IMR-90 (cell line): ENCODE measurements at regions not wholly inside any gene's neighbourhood (a gene's known extent, or its start where the extent isn't known, plus 50 kb on each side); places are given as distances from the start of the nearest gene placed in this dataset.

Experiments
- ATAC-seq: fragments of 200-7000 bp; cut with Tn5 transposase; 2 replicates; pipeline ENCODE4 v1.9.1; 2020; ENCODE audit warnings: low read depth, mild to moderate bottlenecking, moderate library complexity
- BruUV-seq: library from RNA; stranded (reverse); fragments of 400-500 nt; replicated peaks from 2 replicates; lab custom pipeline; 2021; lab: Mats Ljungman, UMichigan
- CTCF ChIA-PET: fragments of 300-600 bp; formaldehyde crosslinking; extraction: SDS; loops from one replicate; lab custom pipeline; 2021; ENCODE audit warnings: antibody characterized with exemption; lab: Yijun Ruan, JAX
- POLR2A ChIA-PET: fragments of 300-600 bp; sonication (Branson Sonifier 250); formaldehyde crosslinking; loops from one replicate; lab custom pipeline; 2022; ENCODE audit warnings: antibody characterized with exemption; ENCODE audit not compliant: unreplicated experiment; lab: Charles Lee
- DNase-seq: peaks from one replicate; pipeline ENCODE4 v3.0.0; 2013
- H2AFZ ChIP-seq: replicated peaks from 2 replicates; pipeline ENCODE3; 2013; ENCODE audit warnings: low read length, mild to moderate bottlenecking; ENCODE audit not compliant: poor library complexity
- H2AK5ac ChIP-seq: 2 replicates; pipeline ENCODE4 v1.6.1; 2013; ENCODE audit warnings: low read depth, low read length, inconsistent platforms
- H2AK9ac ChIP-seq: replicated peaks from 2 replicates; pipeline ENCODE3; 2013; ENCODE audit warnings: mild to moderate bottlenecking, low read depth, low read length, moderate library complexity; ENCODE audit not compliant: poor library complexity
- H2BK120ac ChIP-seq: 2 replicates; pipeline ENCODE4 v1.6.1; 2013; ENCODE audit warnings: low read depth, low read length, inconsistent platforms
- H2BK15ac ChIP-seq: 3 replicates; pipeline ENCODE4 v1.6.1; 2013; ENCODE audit warnings: low read depth, low read length, inconsistent platforms
- H2BK20ac ChIP-seq: 2 replicates; pipeline ENCODE4 v1.6.1; 2013; ENCODE audit warnings: low read depth, mild to moderate bottlenecking, inconsistent platforms, low read length, moderate library complexity
- H2BK5ac ChIP-seq: 2 replicates; pipeline ENCODE4 v1.6.1; 2013; ENCODE audit warnings: mild to moderate bottlenecking, low read depth, low read length, inconsistent platforms; ENCODE audit not compliant: poor library complexity, severe bottlenecking
- H3K14ac ChIP-seq: replicated peaks from 2 replicates; pipeline ENCODE4 v1.6.1; 2013; ENCODE audit warnings: low read depth, low read length, inconsistent platforms
- H3K18ac ChIP-seq: 2 replicates; pipeline ENCODE4 v1.6.1; 2013; ENCODE audit warnings: low read depth, low read length, control low read depth
- H3K23ac ChIP-seq: 2 replicates; pipeline ENCODE4 v1.6.1; 2013; ENCODE audit warnings: low read depth, low read length, inconsistent platforms
- H3K27ac ChIP-seq: 2 replicates; pipeline ENCODE4 v1.5.1; 2013; ENCODE audit warnings: mild to moderate bottlenecking, control low read depth, low read length; ENCODE audit not compliant: insufficient read depth
- H3K27me3 ChIP-seq: 2 replicates; pipeline ENCODE4 v1.6.1; 2013; ENCODE audit warnings: low read length; ENCODE audit not compliant: control insufficient read depth, insufficient read depth
- H3K36me3 ChIP-seq: 2 replicates; pipeline ENCODE4 v1.6.1; 2013; ENCODE audit warnings: low read length, mixed read lengths; ENCODE audit not compliant: control insufficient read depth, insufficient read depth
- H3K4ac ChIP-seq: 2 replicates; pipeline ENCODE4 v1.6.1; 2013; ENCODE audit warnings: low read depth, low read length, inconsistent platforms
- H3K4me1 ChIP-seq: 2 replicates; pipeline ENCODE4 v1.6.1; 2013; ENCODE audit warnings: low read length, mixed read lengths; ENCODE audit not compliant: control insufficient read depth, insufficient read depth
- H3K4me2 ChIP-seq: 2 replicates; pipeline ENCODE4 v1.6.1; 2013; ENCODE audit warnings: low read depth, mild to moderate bottlenecking, control low read depth, low read length, moderate library complexity
- H3K4me3 ChIP-seq: 2 replicates; pipeline ENCODE4 v1.5.1; 2013; ENCODE audit warnings: low read depth, mild to moderate bottlenecking, control low read depth, low read length, moderate library complexity; ENCODE audit not compliant: insufficient read depth
- H3K56ac ChIP-seq: 2 replicates; pipeline ENCODE4 v1.6.1; 2013; ENCODE audit warnings: low read length, inconsistent platforms; ENCODE audit not compliant: insufficient read depth; ENCODE audit errors: extremely low read depth
- H3K79me1 ChIP-seq, 2 experiments: 2 replicates each; pipeline ENCODE4 v1.6.1; 2013; ENCODE audit warnings: low read length in 2 of 2, inconsistent platforms in 1 of 2, low read depth in 1 of 2
- H3K9ac ChIP-seq: 2 replicates; pipeline ENCODE4 v1.6.1; 2013; ENCODE audit warnings: low read depth, low read length, control low read depth
- H3K9me1 ChIP-seq: 2 replicates; pipeline ENCODE4 v1.6.1; 2013; ENCODE audit warnings: low read length, inconsistent platforms; ENCODE audit not compliant: insufficient read depth
- H3K9me3 ChIP-seq: 2 replicates; pipeline ENCODE4 v1.6.1; 2013; ENCODE audit warnings: low read length; ENCODE audit not compliant: control insufficient read depth, insufficient read depth
- H4K20me1 ChIP-seq: 2 replicates; pipeline ENCODE4 v1.6.1; 2013; ENCODE audit warnings: low read length, inconsistent platforms; ENCODE audit not compliant: insufficient read depth
- H4K5ac ChIP-seq: 2 replicates; pipeline ENCODE4 v1.6.1; 2013; ENCODE audit warnings: mild to moderate bottlenecking, low read depth, low read length, control low read depth
- H4K8ac ChIP-seq, 2 experiments: 2 replicates each; pipeline ENCODE4 v1.6.1; 2013; ENCODE audit warnings: low read depth in 2 of 2, low read length in 2 of 2, control low read depth in 1 of 2, inconsistent platforms in 1 of 2
- H4K91ac ChIP-seq: 2 replicates; pipeline ENCODE4 v1.6.1; 2013; ENCODE audit warnings: low read depth, low read length, inconsistent platforms; ENCODE audit not compliant: insufficient read depth
- BHLHE40 ChIP-seq: fragments of 150-350 bp; IDR thresholded peaks from 2 replicates; pipeline ENCODE4 v1.6.1; 2016; ENCODE audit warnings: mild to moderate bottlenecking, low read depth, low read length
- CEBPB ChIP-seq: IDR thresholded peaks from 2 replicates; pipeline ENCODE4 v1.6.1; 2012; ENCODE audit warnings: low read depth, low read length, improper control_type of control experiment
- CHD1 ChIP-seq: IDR thresholded peaks from 2 replicates; pipeline ENCODE4 v1.6.1; 2012; ENCODE audit warnings: low read depth, low read length, improper control_type of control experiment
- FOS ChIP-seq: fragments of 150-350 bp; IDR thresholded peaks from 2 replicates; pipeline ENCODE4 v1.6.1; 2016; ENCODE audit warnings: low read depth, low read length
- MAFK ChIP-seq: IDR thresholded peaks from 2 replicates; pipeline ENCODE4 v1.6.1; 2012; ENCODE audit warnings: low read depth, low read length, improper control_type of control experiment
- MAZ ChIP-seq: IDR thresholded peaks from 2 replicates; pipeline ENCODE4 v1.6.1; 2012; ENCODE audit warnings: low read depth, mild to moderate bottlenecking, low read length, improper control_type of control experiment, moderate library complexity, borderline replicate concordance
- MXI1 ChIP-seq: IDR thresholded peaks from 2 replicates; pipeline ENCODE4 v1.6.1; 2012; ENCODE audit warnings: low read depth, mild to moderate bottlenecking, low read length, moderate library complexity, borderline replicate concordance
- NFE2L2 ChIP-seq: fragments of 150-350 bp; IDR thresholded peaks from 2 replicates; pipeline ENCODE4 v1.6.1; 2016; ENCODE audit warnings: low read depth, mild to moderate bottlenecking, low read length
- POLR2A ChIP-seq: IDR thresholded peaks from 2 replicates; pipeline ENCODE4 v1.6.1; 2012; ENCODE audit warnings: mild to moderate bottlenecking, low read depth, low read length
- RAD21 ChIP-seq: IDR thresholded peaks from 2 replicates; pipeline ENCODE4 v1.6.1; 2012; ENCODE audit warnings: low read length, improper control_type of control experiment
- RCOR1 ChIP-seq: IDR thresholded peaks from 2 replicates; pipeline ENCODE4 v1.6.1; 2012; ENCODE audit warnings: mild to moderate bottlenecking, low read length, improper control_type of control experiment; ENCODE audit not compliant: insufficient replicate concordance
- RFX5 ChIP-seq: IDR thresholded peaks from 2 replicates; pipeline ENCODE4 v1.8.0; 2012; ENCODE audit warnings: low read depth, mild to moderate bottlenecking, low read length, moderate library complexity
- SMC3 ChIP-seq: fragments of 150-350 bp; IDR thresholded peaks from 2 replicates; pipeline ENCODE4 v1.6.1; 2016; ENCODE audit warnings: low read depth, mild to moderate bottlenecking, antibody characterized with exemption, low read length, moderate library complexity
- WGBS, 2 experiments: methylation state at CpG; one replicate each; pipeline versions ENCODE4 v1.1.5 to v1.1.7; 2013; ENCODE audit warnings: missing lambda C conversion rate in 2 of 2; ENCODE audit not compliant: insufficient read length in 1 of 2; ENCODE audit errors: extremely low coverage in 2 of 2; 5-methylcytosine and 5-hydroxymethylcytosine counted together
- dilution Hi-C: fragments of 300-500 bp; cut with HindIII; formaldehyde crosslinking; loops from one replicate; pipeline ENCODE4 v1.14.3; 2018; ENCODE audit warnings: low sequenced_read_pairs; ENCODE audit not compliant: unreplicated experiment
- in situ Hi-C: fragments of 300-500 bp; cut with MboI; formaldehyde crosslinking; loops from 3 replicates; pipeline ENCODE4 v1.14.3; 2019; ENCODE audit warnings: low sequenced_read_pairs, inconsistent platforms, mixed read lengths
- intact Hi-C: fragments of 100-400 bp; cut with micrococcal nuclease; formaldehyde crosslinking; loops from 2 replicates; pipeline ENCODE4 v1.10.0; 2022
- TF ChIP-seq, protein P1 (sequence below): fragments of 150-350 bp; IDR thresholded peaks from 2 replicates; pipeline ENCODE4 v1.6.1; 2017; ENCODE audit warnings: mild to moderate bottlenecking, antibody characterized with exemption, low read length, low read depth
- TF ChIP-seq, protein P2 (sequence below): conservative IDR thresholded peaks from 2 replicates; pipeline ENCODE4 v1.5.1; 2012; ENCODE audit warnings: mild to moderate bottlenecking, low read depth, low read length, improper control_type of control experiment

DNA sequence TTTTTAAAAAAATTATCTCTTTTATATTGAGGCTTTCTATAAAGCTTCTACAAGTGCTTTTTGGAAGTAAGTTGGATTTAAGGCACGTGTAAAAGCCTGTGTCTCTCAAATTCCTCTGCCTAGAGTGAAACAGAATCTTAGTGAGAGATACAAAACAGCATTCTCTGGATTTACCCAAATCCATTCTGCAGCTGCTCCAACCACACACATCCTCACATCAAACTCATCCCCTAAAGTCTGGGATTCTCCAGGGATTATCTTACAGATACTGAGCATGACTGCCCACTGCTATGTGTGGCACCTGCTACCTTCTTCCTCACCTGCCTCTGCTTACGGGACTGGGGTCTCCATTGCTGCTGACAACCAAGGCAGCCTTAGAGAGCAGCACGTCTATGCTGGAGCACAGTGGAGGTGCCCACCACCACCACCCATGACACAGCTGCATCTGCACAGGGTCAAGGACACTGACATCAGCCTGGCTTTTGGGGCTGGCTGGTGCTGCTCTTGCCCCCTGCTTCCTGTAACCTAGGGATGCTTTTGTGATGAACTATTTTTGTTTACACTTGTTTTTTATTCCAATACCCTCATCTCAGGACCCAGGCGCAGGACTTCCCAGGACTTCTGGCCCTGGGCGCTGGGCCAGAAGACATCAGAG lies 139.2 kb upstream of the NAMPT start:
- Histone ChIP-seq H3K4ac (peak overlapping the region; percentile 95), H3K9ac (peak overlapping the region; percentile 50), H3K4me3 (no peak overlapping the region), H3K79me1 (0 out of 4 replicates have a peak, but pooled peaks cover 0 to 3% of the 10 kb centered on the region in 2 experiments), H4K8ac (peak overlapping the region; percentile 72 to 89; a peak in 3 of 4 replicates), H2AFZ (peak overlapping the region; percentile 27), H4K91ac (peak overlapping the region; percentile 89), H3K27me3 (no peaks in the 10 kb centered on the region), H2BK5ac (peak overlapping the region; percentile 82), H4K20me1 (0 out of 2 replicates have a peak, but pooled peaks cover 4% of the 10 kb centered on the region), H3K36me3 (no peaks in the 10 kb centered on the region), H3K4me1 (peaks cover 24% of the 10 kb centered on the region), H3K56ac (no peak overlapping the region), H3K18ac (peak overlapping the region; percentile 78), H3K4me2 (no peak overlapping the region; the same call in 1 of the 2 replicates), H2AK9ac (peak overlapping the region; percentile 83), H3K14ac (peak overlapping the region; percentile 91), H4K5ac (peak overlapping the region; percentile 81), H3K27ac (peak overlapping the region; percentile 84), H3K23ac (peak overlapping the region; percentile 64; the same call in 1 of the 2 replicates), H3K9me1 (peaks cover 23% of the 10 kb centered on the region), H2BK20ac (peak overlapping the region; percentile 97), H3K9me3 (no peaks in the 10 kb centered on the region), H2AK5ac (peak overlapping the region; percentile 97), H2BK15ac (peak overlapping the region; percentile 84; the same call in 2 of the 3 replicates), H2BK120ac (peak overlapping the region; percentile 97)
- BruUV-seq = no TSS peak
- no peak for DNase-seq
- intact Hi-C loops = loop anchor here (2.0 kb wide), 1 partner anchor 139 kb away; the partner anchor contains the start of gene NAMPT
- CTCF ChIA-PET = no interaction called here
- no CpG with 5 or more reads among the region's 5 CpGs for WGBS, 2 experiments
- dilution Hi-C loops = no loop called here
- POLR2A ChIA-PET = no interaction called here
- in situ Hi-C loops = no loop called here
- ATAC-seq = no peak
- TF ChIP-seq POLR2A = no peak
- TF ChIP-seq RFX5 = no peak
- TF ChIP-seq MAZ = no peak
- no peak for TF ChIP-seq MAFK
- no peak for TF ChIP-seq BHLHE40
- TF ChIP-seq MXI1 = no peak
- TF ChIP-seq RCOR1 = no peak
- no peak for TF ChIP-seq FOS
- no peak for TF ChIP-seq CHD1
- TF ChIP-seq, protein P1, sequence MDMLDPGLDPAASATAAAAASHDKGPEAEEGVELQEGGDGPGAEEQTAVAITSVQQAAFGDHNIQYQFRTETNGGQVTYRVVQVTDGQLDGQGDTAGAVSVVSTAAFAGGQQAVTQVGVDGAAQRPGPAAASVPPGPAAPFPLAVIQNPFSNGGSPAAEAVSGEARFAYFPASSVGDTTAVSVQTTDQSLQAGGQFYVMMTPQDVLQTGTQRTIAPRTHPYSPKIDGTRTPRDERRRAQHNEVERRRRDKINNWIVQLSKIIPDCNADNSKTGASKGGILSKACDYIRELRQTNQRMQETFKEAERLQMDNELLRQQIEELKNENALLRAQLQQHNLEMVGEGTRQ = no peak
- no peak for TF ChIP-seq SMC3
- no peak for TF ChIP-seq RAD21
- no peak for TF ChIP-seq CEBPB
- TF ChIP-seq, protein P2, sequence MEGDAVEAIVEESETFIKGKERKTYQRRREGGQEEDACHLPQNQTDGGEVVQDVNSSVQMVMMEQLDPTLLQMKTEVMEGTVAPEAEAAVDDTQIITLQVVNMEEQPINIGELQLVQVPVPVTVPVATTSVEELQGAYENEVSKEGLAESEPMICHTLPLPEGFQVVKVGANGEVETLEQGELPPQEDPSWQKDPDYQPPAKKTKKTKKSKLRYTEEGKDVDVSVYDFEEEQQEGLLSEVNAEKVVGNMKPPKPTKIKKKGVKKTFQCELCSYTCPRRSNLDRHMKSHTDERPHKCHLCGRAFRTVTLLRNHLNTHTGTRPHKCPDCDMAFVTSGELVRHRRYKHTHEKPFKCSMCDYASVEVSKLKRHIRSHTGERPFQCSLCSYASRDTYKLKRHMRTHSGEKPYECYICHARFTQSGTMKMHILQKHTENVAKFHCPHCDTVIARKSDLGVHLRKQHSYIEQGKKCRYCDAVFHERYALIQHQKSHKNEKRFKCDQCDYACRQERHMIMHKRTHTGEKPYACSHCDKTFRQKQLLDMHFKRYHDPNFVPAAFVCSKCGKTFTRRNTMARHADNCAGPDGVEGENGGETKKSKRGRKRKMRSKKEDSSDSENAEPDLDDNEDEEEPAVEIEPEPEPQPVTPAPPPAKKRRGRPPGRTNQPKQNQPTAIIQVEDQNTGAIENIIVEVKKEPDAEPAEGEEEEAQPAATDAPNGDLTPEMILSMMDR = no peak
- TF ChIP-seq NFE2L2 = no peak
